ENCODE measurements at regions not wholly inside any gene's neighbourhood (a gene's known extent, or its start where the extent isn't known, plus 50 kb on each side); places are given as distances from the start of the nearest gene placed in this dataset.
"Not testable (repeated sequence)": the region's sequence is repeated elsewhere in the genome, so short reads cannot be mapped to it uniquely, and the experiment has no call there.

DNA sequence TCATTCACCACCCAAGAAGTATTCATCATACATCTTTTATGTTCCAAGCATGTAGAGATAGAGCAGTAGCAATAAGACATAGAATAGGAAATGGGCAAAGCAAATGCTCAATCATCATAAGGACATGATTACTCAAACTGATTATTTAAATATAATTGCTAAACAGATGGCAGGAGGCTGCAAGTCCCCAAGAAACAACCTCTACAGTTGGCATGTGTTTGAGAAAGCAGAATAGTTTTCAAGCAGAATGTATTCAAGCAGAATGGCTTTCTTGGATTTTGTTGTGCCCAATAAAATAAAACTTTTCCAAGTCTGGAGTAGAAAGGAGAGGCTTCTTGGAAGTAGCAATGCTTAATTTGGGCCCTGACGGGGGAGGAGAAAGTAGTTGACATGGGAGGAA is 86.5 kb upstream of the SYN3 start:
- H3K4me2 ChIP-seq (ENCODE audit: low read depth, low read length), result no peak overlapping the region
- no peak for DNase-seq
- no peaks in the 10 kb centered on the region for H3K9me2 ChIP-seq (replicated peaks; ENCODE audit: insufficient read depth, low read length)
- no peaks in the 10 kb centered on the region for H3K36me3 ChIP-seq (replicated peaks; ENCODE audit: insufficient read depth, low read length)
- H3K9me3 ChIP-seq (replicated peaks; ENCODE audit: insufficient read depth, low read length), result no peaks in the 10 kb centered on the region
- no peak overlapping the region for H3K9ac ChIP-seq (ENCODE audit: low read length)
- H3K27ac ChIP-seq (ENCODE audit: low read length), result no peak overlapping the region
- H2AFZ ChIP-seq (ENCODE audit: low read length), result no peak overlapping the region
- H4K20me1 ChIP-seq (ENCODE audit: insufficient read depth, low read length), result no peaks in the 10 kb centered on the region
- no peak for TF ChIP-seq EZH2phosphoT487 (IDR thresholded peaks at IDR 0.05; ENCODE audit: low read length)
- TF ChIP-seq EZH2 (optimal IDR thresholded peaks at IDR 0.05; ENCODE audit: low read depth, low read length), result no peak
- TF ChIP-seq, protein P1, sequence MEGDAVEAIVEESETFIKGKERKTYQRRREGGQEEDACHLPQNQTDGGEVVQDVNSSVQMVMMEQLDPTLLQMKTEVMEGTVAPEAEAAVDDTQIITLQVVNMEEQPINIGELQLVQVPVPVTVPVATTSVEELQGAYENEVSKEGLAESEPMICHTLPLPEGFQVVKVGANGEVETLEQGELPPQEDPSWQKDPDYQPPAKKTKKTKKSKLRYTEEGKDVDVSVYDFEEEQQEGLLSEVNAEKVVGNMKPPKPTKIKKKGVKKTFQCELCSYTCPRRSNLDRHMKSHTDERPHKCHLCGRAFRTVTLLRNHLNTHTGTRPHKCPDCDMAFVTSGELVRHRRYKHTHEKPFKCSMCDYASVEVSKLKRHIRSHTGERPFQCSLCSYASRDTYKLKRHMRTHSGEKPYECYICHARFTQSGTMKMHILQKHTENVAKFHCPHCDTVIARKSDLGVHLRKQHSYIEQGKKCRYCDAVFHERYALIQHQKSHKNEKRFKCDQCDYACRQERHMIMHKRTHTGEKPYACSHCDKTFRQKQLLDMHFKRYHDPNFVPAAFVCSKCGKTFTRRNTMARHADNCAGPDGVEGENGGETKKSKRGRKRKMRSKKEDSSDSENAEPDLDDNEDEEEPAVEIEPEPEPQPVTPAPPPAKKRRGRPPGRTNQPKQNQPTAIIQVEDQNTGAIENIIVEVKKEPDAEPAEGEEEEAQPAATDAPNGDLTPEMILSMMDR (IDR thresholded peaks at IDR 0.05; ENCODE audit: low read length), result no peak
- no peaks in the 10 kb centered on the region for H3K4me1 ChIP-seq (ENCODE audit: low read length)
- no peak overlapping the region for H3K4me3 ChIP-seq (ENCODE audit: low read length)
- no peaks in the 10 kb centered on the region for H3K27me3 ChIP-seq (replicated peaks; ENCODE audit: insufficient read depth, low read length)
- no peaks in the 10 kb centered on the region for H3F3A ChIP-seq (ENCODE audit: insufficient read depth, low read length)
- no peaks in the 10 kb centered on the region for H3K79me2 ChIP-seq (ENCODE audit: low read length)

DNA sequence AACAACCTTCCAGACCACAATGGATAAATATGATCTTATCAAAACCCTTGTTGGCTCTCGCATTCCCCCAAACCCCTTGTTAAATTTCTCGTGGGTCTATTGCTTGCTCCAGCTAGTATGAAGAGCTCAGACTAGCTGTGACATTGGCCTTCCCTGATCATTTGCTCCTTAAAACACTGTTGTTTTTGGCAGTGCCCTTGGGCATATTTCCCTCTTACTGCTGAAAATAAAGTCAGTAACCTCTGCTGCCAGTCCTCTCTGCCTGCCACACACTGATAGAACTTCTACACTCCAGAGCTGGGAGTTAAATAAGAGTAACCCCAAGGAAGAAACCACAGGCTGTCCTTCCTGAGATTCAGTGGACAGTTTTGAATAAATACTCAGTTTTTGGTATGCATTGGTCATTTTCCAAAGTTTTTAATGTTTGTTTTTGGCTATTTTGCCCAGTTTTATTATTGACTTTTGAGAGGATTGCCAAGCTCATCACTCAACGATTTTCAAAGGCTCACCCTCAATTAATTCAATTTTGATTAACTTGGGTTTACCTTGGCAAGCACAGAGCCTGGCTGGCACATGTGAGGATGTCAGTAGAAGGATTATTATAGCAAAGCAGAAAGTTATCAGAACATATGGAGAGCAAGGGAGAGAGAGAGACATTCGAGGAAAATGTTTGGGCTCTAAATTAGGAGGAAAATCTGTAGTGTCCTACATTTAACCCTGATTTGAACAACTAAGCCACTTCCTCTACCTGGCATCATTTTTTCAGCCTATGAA is 84.3 kb upstream of the SYN3 start:
- Histone ChIP-seq H3K36me3 (replicated peaks; ENCODE audit: insufficient read depth, low read length) (no peaks in the 10 kb centered on the region), H3K79me2 (ENCODE audit: low read length) (no peaks in the 10 kb centered on the region), H3K9me3 (replicated peaks; ENCODE audit: insufficient read depth, low read length) (no peaks in the 10 kb centered on the region), H4K20me1 (ENCODE audit: insufficient read depth, low read length) (no peaks in the 10 kb centered on the region), H3K4me1 (ENCODE audit: low read length) (no peaks in the 10 kb centered on the region), H3F3A (ENCODE audit: insufficient read depth, low read length) (no peaks in the 10 kb centered on the region), H3K27ac (ENCODE audit: low read length) (no peak overlapping the region), H3K27me3 (replicated peaks; ENCODE audit: insufficient read depth, low read length) (no peaks in the 10 kb centered on the region), H3K4me2 (ENCODE audit: low read depth, low read length) (no peak overlapping the region), H2AFZ (ENCODE audit: low read length) (no peak overlapping the region), H3K9me2 (replicated peaks; ENCODE audit: insufficient read depth, low read length) (no peaks in the 10 kb centered on the region), H3K9ac (ENCODE audit: low read length) (no peak overlapping the region), H3K4me3 (ENCODE audit: low read length) (no peak overlapping the region)
- no peak for DNase-seq
- no peak for TF ChIP-seq EZH2 (optimal IDR thresholded peaks at IDR 0.05; ENCODE audit: low read depth, low read length)
- TF ChIP-seq, protein P1 (IDR thresholded peaks at IDR 0.05; ENCODE audit: low read length), result no peak

DNA sequence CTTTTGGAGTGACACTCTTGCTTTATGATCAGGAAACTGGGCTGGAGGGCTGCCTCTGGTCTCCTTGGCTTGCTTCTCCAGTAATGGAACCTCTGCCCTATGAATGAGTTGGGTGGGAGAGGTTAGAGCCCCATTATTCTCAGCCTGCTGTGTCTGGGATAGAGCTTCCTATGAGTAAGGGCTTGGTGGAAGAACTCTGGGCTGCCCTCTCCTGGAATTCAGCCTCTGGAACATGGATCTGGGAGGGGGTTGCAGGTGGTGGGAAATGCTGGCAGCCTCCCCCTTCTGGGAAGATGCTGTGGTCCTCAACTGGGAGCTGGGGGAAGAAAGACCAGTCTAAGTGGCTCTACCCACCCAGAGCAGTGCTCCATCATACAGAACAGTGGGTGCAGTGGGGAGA is 81.8 kb upstream of the SYN3 start:
- Histone ChIP-seq H3K79me2 (ENCODE audit: low read length) (no peaks in the 10 kb centered on the region), H3K27me3 (replicated peaks; ENCODE audit: insufficient read depth, low read length) (no peaks in the 10 kb centered on the region), H3K4me3 (ENCODE audit: low read length) (no peak overlapping the region), H3F3A (ENCODE audit: insufficient read depth, low read length) (no peaks in the 10 kb centered on the region), H2AFZ (ENCODE audit: low read length) (no peak overlapping the region), H4K20me1 (ENCODE audit: insufficient read depth, low read length) (no peaks in the 10 kb centered on the region), H3K4me2 (ENCODE audit: low read depth, low read length) (no peak overlapping the region), H3K27ac (ENCODE audit: low read length) (no peak overlapping the region), H3K9ac (ENCODE audit: low read length) (no peak overlapping the region), H3K9me3 (replicated peaks; ENCODE audit: insufficient read depth, low read length) (no peaks in the 10 kb centered on the region), H3K36me3 (replicated peaks; ENCODE audit: insufficient read depth, low read length) (no peaks in the 10 kb centered on the region), H3K4me1 (ENCODE audit: low read length) (no peaks in the 10 kb centered on the region), H3K9me2 (replicated peaks; ENCODE audit: insufficient read depth, low read length) (no peaks in the 10 kb centered on the region)
- TF ChIP-seq EZH2phosphoT487 (IDR thresholded peaks at IDR 0.05; ENCODE audit: low read length), result no peak
- TF ChIP-seq EZH2 (optimal IDR thresholded peaks at IDR 0.05; ENCODE audit: low read depth, low read length), result no peak
- DNase-seq, result no peak

DNA sequence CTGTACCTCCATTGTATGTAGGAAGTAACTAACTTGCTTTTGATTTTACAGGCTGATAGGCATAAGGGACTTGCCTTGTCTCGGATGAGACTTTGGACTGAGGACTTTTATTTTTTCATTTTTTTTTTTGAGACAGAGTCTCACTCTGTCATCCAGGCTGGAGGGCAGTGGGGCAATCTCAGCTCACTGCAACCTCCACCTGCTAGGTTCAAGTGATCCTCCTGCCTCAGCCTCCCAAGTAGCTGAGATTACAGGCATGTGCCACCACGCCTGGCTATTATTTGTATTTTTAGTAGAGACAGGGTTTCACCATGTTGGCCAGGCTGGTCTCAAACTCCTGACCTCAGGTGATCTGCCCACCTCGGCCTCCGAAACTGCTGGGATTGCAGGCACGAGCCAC is 80.2 kb upstream of the SYN3 start:
- H2AFZ ChIP-seq (ENCODE audit: low read length); DNase-seq; H3F3A ChIP-seq (ENCODE audit: insufficient read depth, low read length); H3K27ac ChIP-seq (ENCODE audit: low read length); H3K4me3 ChIP-seq (ENCODE audit: low read length); H3K9me3 ChIP-seq (replicated peaks; ENCODE audit: insufficient read depth, low read length); H4K20me1 ChIP-seq (ENCODE audit: insufficient read depth, low read length); H3K79me2 ChIP-seq (ENCODE audit: low read length); H3K36me3 ChIP-seq (replicated peaks; ENCODE audit: insufficient read depth, low read length); H3K9ac ChIP-seq (ENCODE audit: low read length); H3K27me3 ChIP-seq (replicated peaks; ENCODE audit: insufficient read depth, low read length); H3K9me2 ChIP-seq (replicated peaks; ENCODE audit: insufficient read depth, low read length); H3K4me2 ChIP-seq (ENCODE audit: low read depth, low read length); H3K4me1 ChIP-seq (ENCODE audit: low read length): not testable (repeated sequence)

Measured in MM.1S (cell line).